ENCODE measurements at regions not wholly inside any gene's neighbourhood (a gene's known extent, or its start where the extent isn't known, plus 50 kb on each side); places are given as distances from the start of the nearest gene placed in this dataset.

DNA sequence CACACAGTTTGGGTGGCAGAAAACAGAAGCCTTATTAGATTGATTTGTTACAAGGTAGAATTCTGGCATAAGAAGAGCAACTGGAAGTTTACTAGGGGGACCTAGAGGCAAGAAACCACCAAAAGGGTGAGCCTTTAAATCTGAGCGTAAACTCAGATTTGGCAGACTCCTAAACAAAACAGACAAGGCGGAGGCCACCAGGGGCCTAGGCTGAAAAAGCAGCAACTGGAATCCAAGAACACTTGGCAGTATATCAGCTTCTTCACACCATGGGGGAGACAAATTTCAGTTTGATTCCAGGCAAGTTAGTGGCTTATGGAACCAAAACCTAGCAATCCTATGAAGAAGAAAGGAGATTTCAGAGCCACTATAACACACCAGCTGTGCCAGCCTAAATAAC lies 220.0 kb downstream of the C3orf38 start:
- H3K4me3 ChIP-seq (ENCODE audit: control insufficient read depth, low read depth, low read length): no peak overlapping the region
- TF ChIP-seq, protein P1, sequence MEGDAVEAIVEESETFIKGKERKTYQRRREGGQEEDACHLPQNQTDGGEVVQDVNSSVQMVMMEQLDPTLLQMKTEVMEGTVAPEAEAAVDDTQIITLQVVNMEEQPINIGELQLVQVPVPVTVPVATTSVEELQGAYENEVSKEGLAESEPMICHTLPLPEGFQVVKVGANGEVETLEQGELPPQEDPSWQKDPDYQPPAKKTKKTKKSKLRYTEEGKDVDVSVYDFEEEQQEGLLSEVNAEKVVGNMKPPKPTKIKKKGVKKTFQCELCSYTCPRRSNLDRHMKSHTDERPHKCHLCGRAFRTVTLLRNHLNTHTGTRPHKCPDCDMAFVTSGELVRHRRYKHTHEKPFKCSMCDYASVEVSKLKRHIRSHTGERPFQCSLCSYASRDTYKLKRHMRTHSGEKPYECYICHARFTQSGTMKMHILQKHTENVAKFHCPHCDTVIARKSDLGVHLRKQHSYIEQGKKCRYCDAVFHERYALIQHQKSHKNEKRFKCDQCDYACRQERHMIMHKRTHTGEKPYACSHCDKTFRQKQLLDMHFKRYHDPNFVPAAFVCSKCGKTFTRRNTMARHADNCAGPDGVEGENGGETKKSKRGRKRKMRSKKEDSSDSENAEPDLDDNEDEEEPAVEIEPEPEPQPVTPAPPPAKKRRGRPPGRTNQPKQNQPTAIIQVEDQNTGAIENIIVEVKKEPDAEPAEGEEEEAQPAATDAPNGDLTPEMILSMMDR (conservative IDR thresholded peaks at IDR 0.05; ENCODE audit: control insufficient read depth, insufficient read depth, low read depth, low read length): no peak
- DNase-seq (ENCODE audit: low read depth): no peak

GRCh38 chr3:88385090-88385489 lies 235.3 kb downstream of the C3orf38 start:
- no peak for DNase-seq (ENCODE audit: low read depth)
- TF ChIP-seq, protein P1 (conservative IDR thresholded peaks at IDR 0.05; ENCODE audit: control insufficient read depth, insufficient read depth, low read depth, low read length): no peak
- H3K4me3 ChIP-seq (ENCODE audit: control insufficient read depth, low read depth, low read length): no peak overlapping the region

DNA sequence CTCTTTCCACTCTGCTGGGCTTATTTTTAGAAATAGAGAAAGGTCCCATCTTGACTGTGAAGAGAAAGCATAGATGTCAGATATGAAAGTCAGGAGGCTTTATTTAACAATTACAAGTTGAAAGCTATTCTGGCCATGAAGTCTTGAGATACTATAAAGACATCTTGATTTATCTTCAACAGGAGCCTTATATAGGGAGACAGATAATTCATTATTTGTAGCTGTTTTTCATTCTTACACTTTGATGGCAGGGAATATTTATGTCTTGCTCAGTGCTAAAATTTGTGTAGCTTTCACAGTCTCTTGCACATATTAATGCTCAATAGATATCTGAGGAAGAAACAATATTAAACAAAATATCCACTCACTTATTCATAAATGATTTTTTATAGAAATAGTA lies 248.8 kb downstream of the C3orf38 start:
- no peak overlapping the region for H3K4me3 ChIP-seq (ENCODE audit: control insufficient read depth, low read depth, low read length)
- TF ChIP-seq, protein P1 (conservative IDR thresholded peaks at IDR 0.05; ENCODE audit: control insufficient read depth, insufficient read depth, low read depth, low read length): no peak
- DNase-seq (ENCODE audit: low read depth): no peak

- TF ChIP-seq, protein P1 (conservative IDR thresholded peaks at IDR 0.05; ENCODE audit: control insufficient read depth, insufficient read depth, low read depth, low read length): no peak
- DNase-seq (ENCODE audit: low read depth): no peak
- H3K4me3 ChIP-seq (ENCODE audit: control insufficient read depth, low read depth, low read length): no peak overlapping the region
Observed at GRCh38 chr3:88403319-88403718, 253.6 kb downstream of the C3orf38 start.

DNA sequence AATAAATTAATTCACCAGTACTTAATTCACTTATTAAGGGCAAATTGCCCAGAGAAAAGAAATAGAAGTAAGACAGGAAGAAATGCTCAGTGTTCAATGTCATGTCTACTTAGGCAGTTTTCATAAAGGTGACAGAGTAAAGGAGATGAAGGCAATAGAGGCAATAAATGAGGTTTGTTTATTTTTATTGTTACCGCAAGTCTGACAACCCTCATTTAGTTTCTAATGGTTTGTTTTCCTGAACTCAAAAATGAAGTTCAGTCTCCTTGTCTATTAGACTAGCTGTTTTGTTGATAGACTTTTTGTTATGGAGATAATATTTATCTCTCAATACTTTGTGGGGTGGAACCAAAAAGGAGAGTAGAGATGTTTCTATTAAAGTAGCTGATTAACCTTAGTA lies 258.3 kb downstream of the C3orf38 start:
- TF ChIP-seq, protein P1 (conservative IDR thresholded peaks at IDR 0.05; ENCODE audit: control insufficient read depth, insufficient read depth, low read depth, low read length): no peak
- no peak for DNase-seq (ENCODE audit: low read depth)
- no peak overlapping the region for H3K4me3 ChIP-seq (ENCODE audit: control insufficient read depth, low read depth, low read length)

- no peak overlapping the region for H3K4me3 ChIP-seq (ENCODE audit: control insufficient read depth, low read depth, low read length)
- DNase-seq (ENCODE audit: low read depth): no peak
- TF ChIP-seq, protein P1 (conservative IDR thresholded peaks at IDR 0.05; ENCODE audit: control insufficient read depth, insufficient read depth, low read depth, low read length): no peak
Observed at GRCh38 chr3:88408935-88409334, 259.2 kb downstream of the C3orf38 start.

GRCh38 chr3:88410259-88410658 lies 260.5 kb downstream of the C3orf38 start:
- H3K4me3 ChIP-seq (ENCODE audit: control insufficient read depth, low read depth, low read length): no peak overlapping the region
- DNase-seq (ENCODE audit: low read depth): no peak
- TF ChIP-seq, protein P1 (conservative IDR thresholded peaks at IDR 0.05; ENCODE audit: control insufficient read depth, insufficient read depth, low read depth, low read length): no peak

Measured in fibroblast of mammary gland (primary cell).